ENCODE measurements at regions not wholly inside any gene's neighbourhood (a gene's known extent, or its start where the extent isn't known, plus 50 kb on each side); places are given as distances from the start of the nearest gene placed in this dataset.
A peak's percentile ranks its signal among the peaks of the same experiment; 100 is the strongest.

DNA sequence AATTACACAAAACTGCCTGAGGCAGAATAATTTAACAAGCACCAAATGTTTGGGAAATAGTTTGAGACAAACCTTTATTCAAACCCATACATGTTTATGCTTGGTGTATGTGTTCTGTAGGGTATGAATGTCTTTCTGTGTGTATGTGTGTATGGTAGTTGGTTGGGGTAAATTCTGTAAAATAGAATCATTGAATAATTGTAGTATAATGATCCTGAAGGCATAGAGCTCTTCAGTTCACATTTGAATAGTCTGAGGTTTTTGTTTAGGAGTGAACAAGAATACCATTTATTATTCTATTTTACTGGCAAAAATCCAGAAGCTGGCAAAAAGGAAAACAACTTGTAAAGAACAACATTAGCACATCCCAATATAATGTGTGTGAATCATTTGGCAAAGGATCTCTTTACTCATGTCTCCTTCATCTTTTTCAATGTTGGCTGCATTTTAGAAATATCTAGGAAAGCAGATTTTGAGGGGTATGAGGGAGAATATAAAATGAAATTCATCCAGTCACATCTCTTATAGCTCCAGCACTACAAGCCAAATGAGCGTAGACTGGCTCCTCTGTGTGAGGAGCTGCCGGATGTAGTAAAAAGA, 70.4 kb upstream of the XIST start:
- POLR2A ChIA-PET, result no interaction called here
- Histone ChIP-seq H3K27ac (ENCODE audit: low read depth in 2 of 2, low read length in 1 of 2) (peak overlapping the region in 1 of 2 experiments; percentile 46; a peak in 1 of 4 replicates), H3K4me2 (no peak overlapping the region)

DNA sequence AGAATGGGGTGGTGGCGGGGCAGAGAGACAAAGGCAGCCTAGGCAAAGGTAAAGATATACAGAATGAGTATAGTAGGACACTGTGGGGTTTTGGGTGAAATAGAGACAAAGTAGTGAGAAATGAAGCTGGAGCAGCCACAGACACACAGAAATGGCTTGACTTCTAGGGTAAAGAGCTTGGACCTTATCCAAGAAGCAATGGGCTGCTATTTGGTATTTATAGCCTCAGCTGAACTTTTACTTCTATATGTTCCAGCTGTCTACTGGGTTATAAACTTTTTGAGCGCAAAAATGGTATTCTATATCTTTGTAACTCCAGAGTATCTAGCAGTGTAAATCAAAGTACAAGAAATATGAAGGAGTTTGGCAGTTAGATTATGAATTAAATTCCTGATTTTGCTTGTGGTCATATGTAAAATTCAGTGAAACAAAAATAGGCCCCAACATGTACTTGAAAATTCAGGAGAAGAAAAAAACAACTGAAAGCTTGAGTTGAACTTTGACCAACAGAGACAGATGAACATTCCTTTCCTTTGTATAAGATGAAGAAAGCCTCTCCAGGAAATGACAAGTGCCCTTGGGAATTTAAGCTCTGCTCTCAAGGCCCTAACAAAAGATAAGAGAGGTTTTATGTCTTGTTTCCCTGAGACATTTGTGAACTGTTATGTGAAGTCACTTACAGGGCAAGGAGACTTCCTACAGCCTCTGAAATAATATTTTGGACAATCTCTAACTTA, 64.6 kb upstream of the XIST start:
- H4K20me1 ChIP-seq (ENCODE audit: insufficient read depth), result no peaks in the 10 kb centered on the region
- peak overlapping the region; percentile 81 to 98; a peak in 3 of 4 replicates for H3K27ac ChIP-seq (ENCODE audit: low read depth in 2 of 2, low read length in 1 of 2)
- H3K4me3 ChIP-seq (ENCODE audit: low read depth in 2 of 2, low read length in 1 of 2), result peak overlapping the region in 1 of 2 experiments; percentile 33; a peak in 2 of 4 replicates
- ChIA-PET POLR2A (no interaction called here), CTCF (interaction anchor here (1.3 kb wide), 1 partner anchor 9 kb away, joined by 4 read pairs; no protein-coding TSS in a partner anchor)
- 59% methylated on average over 2 of the region's 2 CpGs for WGBS (ENCODE audit: low lambda C conversion rate)
- peak overlapping the region; percentile 56 for H3K4me2 ChIP-seq
- no peaks in the 10 kb centered on the region for H3K9me2 ChIP-seq
- H3F3A ChIP-seq (replicated peaks; ENCODE audit: insufficient read depth), result peaks cover 32% of the 10 kb centered on the region
- no peaks in the 10 kb centered on the region for H3K9me3 ChIP-seq
- no peak for DNase-seq
- H2AFZ ChIP-seq (ENCODE audit: low read depth), result peak overlapping the region; percentile 54; the same call in 1 of the 2 replicates
- H3K36me3 ChIP-seq (replicated peaks in 1 of 2; ENCODE audit: control insufficient read depth in 1 of 2, insufficient read depth in 2 of 2, low read length in 1 of 2), result no peaks in the 10 kb centered on the region
- H3K9ac ChIP-seq, result peak overlapping the region; percentile 66
- no peaks in the 10 kb centered on the region for H3K79me2 ChIP-seq (ENCODE audit: insufficient read depth)
- H3K27me3 ChIP-seq (ENCODE audit: insufficient read depth), result no peaks in the 10 kb centered on the region
- H3K4me1 ChIP-seq (ENCODE audit: control insufficient read depth in 1 of 2, insufficient read depth in 2 of 2, low read depth in 1 of 2, low read length in 1 of 2), result peaks cover 0 to 36% of the 10 kb centered on the region in 2 experiments; a peak in 2 of 4 replicates
- TF ChIP-seq SIN3A (IDR thresholded peaks at IDR 0.05; ENCODE audit: borderline replicate concordance, low read depth, low read length) (no peak), TCF12 (IDR thresholded peaks at IDR 0.05) (peak; percentile 81), GATA2 (CRISPR knock-in tag; IDR thresholded peaks at IDR 0.05) (no peak), NRF1 (IDR thresholded peaks at IDR 0.05; ENCODE audit: low read depth, low read length) (no peak), YY1 (IDR thresholded peaks at IDR 0.05; ENCODE audit: low read depth) (no peak), TAF1 (IDR thresholded peaks at IDR 0.05; ENCODE audit: borderline replicate concordance, low read depth, low read length) (no peak), EZH2phosphoT487 (IDR thresholded peaks at IDR 0.05; ENCODE audit: borderline replicate concordance, low read depth) (no peak), RCOR1 (IDR thresholded peaks at IDR 0.05; ENCODE audit: low read length) (no peak), MEF2A (IDR thresholded peaks at IDR 0.05; ENCODE audit: borderline replicate concordance, low read depth) (peak; percentile 49; the same call in 1 of the 2 replicates), RAD21 (IDR thresholded peaks at IDR 0.05; ENCODE audit: low read length) (no peak), NFIC (IDR thresholded peaks at IDR 0.05; ENCODE audit: borderline replicate concordance) (peak; percentile 58), RXRA (IDR thresholded peaks at IDR 0.05; ENCODE audit: borderline replicate concordance, low read depth) (peak; percentile 94)
- TF ChIP-seq, protein P1, sequence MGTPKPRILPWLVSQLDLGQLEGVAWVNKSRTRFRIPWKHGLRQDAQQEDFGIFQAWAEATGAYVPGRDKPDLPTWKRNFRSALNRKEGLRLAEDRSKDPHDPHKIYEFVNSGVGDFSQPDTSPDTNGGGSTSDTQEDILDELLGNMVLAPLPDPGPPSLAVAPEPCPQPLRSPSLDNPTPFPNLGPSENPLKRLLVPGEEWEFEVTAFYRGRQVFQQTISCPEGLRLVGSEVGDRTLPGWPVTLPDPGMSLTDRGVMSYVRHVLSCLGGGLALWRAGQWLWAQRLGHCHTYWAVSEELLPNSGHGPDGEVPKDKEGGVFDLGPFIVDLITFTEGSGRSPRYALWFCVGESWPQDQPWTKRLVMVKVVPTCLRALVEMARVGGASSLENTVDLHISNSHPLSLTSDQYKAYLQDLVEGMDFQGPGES (IDR thresholded peaks at IDR 0.05; ENCODE audit: low read depth, low read length), result no peak
- TF ChIP-seq, protein P2, sequence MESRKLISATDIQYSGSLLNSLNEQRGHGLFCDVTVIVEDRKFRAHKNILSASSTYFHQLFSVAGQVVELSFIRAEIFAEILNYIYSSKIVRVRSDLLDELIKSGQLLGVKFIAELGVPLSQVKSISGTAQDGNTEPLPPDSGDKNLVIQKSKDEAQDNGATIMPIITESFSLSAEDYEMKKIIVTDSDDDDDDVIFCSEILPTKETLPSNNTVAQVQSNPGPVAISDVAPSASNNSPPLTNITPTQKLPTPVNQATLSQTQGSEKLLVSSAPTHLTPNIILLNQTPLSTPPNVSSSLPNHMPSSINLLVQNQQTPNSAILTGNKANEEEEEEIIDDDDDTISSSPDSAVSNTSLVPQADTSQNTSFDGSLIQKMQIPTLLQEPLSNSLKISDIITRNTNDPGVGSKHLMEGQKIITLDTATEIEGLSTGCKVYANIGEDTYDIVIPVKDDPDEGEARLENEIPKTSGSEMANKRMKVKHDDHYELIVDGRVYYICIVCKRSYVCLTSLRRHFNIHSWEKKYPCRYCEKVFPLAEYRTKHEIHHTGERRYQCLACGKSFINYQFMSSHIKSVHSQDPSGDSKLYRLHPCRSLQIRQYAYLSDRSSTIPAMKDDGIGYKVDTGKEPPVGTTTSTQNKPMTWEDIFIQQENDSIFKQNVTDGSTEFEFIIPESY (IDR thresholded peaks at IDR 0.05; ENCODE audit: borderline replicate concordance, low read depth), result no peak
- TF ChIP-seq, protein P3, sequence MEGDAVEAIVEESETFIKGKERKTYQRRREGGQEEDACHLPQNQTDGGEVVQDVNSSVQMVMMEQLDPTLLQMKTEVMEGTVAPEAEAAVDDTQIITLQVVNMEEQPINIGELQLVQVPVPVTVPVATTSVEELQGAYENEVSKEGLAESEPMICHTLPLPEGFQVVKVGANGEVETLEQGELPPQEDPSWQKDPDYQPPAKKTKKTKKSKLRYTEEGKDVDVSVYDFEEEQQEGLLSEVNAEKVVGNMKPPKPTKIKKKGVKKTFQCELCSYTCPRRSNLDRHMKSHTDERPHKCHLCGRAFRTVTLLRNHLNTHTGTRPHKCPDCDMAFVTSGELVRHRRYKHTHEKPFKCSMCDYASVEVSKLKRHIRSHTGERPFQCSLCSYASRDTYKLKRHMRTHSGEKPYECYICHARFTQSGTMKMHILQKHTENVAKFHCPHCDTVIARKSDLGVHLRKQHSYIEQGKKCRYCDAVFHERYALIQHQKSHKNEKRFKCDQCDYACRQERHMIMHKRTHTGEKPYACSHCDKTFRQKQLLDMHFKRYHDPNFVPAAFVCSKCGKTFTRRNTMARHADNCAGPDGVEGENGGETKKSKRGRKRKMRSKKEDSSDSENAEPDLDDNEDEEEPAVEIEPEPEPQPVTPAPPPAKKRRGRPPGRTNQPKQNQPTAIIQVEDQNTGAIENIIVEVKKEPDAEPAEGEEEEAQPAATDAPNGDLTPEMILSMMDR (IDR thresholded peaks at IDR 0.05), result no peak
- TF ChIP-seq, protein P4, sequence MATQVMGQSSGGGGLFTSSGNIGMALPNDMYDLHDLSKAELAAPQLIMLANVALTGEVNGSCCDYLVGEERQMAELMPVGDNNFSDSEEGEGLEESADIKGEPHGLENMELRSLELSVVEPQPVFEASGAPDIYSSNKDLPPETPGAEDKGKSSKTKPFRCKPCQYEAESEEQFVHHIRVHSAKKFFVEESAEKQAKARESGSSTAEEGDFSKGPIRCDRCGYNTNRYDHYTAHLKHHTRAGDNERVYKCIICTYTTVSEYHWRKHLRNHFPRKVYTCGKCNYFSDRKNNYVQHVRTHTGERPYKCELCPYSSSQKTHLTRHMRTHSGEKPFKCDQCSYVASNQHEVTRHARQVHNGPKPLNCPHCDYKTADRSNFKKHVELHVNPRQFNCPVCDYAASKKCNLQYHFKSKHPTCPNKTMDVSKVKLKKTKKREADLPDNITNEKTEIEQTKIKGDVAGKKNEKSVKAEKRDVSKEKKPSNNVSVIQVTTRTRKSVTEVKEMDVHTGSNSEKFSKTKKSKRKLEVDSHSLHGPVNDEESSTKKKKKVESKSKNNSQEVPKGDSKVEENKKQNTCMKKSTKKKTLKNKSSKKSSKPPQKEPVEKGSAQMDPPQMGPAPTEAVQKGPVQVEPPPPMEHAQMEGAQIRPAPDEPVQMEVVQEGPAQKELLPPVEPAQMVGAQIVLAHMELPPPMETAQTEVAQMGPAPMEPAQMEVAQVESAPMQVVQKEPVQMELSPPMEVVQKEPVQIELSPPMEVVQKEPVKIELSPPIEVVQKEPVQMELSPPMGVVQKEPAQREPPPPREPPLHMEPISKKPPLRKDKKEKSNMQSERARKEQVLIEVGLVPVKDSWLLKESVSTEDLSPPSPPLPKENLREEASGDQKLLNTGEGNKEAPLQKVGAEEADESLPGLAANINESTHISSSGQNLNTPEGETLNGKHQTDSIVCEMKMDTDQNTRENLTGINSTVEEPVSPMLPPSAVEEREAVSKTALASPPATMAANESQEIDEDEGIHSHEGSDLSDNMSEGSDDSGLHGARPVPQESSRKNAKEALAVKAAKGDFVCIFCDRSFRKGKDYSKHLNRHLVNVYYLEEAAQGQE (IDR thresholded peaks at IDR 0.05; ENCODE audit: low read depth, low read length), result no peak

More for the DNA sequence above, 70.4 kb upstream of the XIST start:
- TF ChIP-seq EP300 (IDR thresholded peaks at IDR 0.05; ENCODE audit: borderline replicate concordance in 1 of 2, low read depth in 1 of 2, low read length in 1 of 2), result no peak
- peak; percentile 25; the same call in 1 of the 2 replicates for TF ChIP-seq NFIC (IDR thresholded peaks at IDR 0.05; ENCODE audit: borderline replicate concordance)
- CTCF ChIA-PET, result interaction anchor here (1.1 kb wide), 1 partner anchor 19 kb away, joined by 4 read pairs; no protein-coding TSS in a partner anchor
- no peaks in the 10 kb centered on the region for H3K79me2 ChIP-seq (ENCODE audit: insufficient read depth)
- H3K4me3 ChIP-seq (ENCODE audit: low read depth in 2 of 2, low read length in 1 of 2), result no peak overlapping the region
- no peaks in the 10 kb centered on the region for H3K9me2 ChIP-seq
- peaks cover 6% of the 10 kb centered on the region for H3F3A ChIP-seq (replicated peaks; ENCODE audit: insufficient read depth)
- H3K36me3 ChIP-seq (replicated peaks in 1 of 2; ENCODE audit: control insufficient read depth in 1 of 2, insufficient read depth in 2 of 2, low read length in 1 of 2), result no peaks in the 10 kb centered on the region
- WGBS (ENCODE audit: low lambda C conversion rate), result 50% methylated on average over 2 of the region's 2 CpGs
- no peaks in the 10 kb centered on the region for H4K20me1 ChIP-seq (ENCODE audit: insufficient read depth)
- H3K9ac ChIP-seq, result no peak overlapping the region
- no peak overlapping the region for H2AFZ ChIP-seq (ENCODE audit: low read depth)
- peaks cover 0 to 16% of the 10 kb centered on the region in 2 experiments; a peak in 2 of 4 replicates for H3K4me1 ChIP-seq (ENCODE audit: control insufficient read depth in 1 of 2, insufficient read depth in 2 of 2, low read depth in 1 of 2, low read length in 1 of 2)
- no peak for DNase-seq
- no peaks in the 10 kb centered on the region for H3K9me3 ChIP-seq
- no peaks in the 10 kb centered on the region for H3K27me3 ChIP-seq (ENCODE audit: insufficient read depth)

Data from SK-N-SH (cell line).